ENCODE measurements at regions not wholly inside any gene's neighbourhood (a gene's known extent, or its start where the extent isn't known, plus 50 kb on each side); places are given as distances from the start of the nearest gene placed in this dataset.
"Not testable (repeated sequence)": the region's sequence is repeated elsewhere in the genome, so short reads cannot be mapped to it uniquely, and the experiment has no call there.

GRCh38 chr5:39668980-39669379, 244.2 kb upstream of the DAB2 start:
- H3K4me1 ChIP-seq (ENCODE audit: control insufficient read depth in 2 of 2, insufficient read depth in 2 of 2, low read length in 1 of 2), result no peaks in the 10 kb centered on the region
- WGBS, 2 donors, result 94 to 97% methylated on average over 3 of the region's 3 CpGs
- H3K4me3 ChIP-seq (ENCODE audit: low read depth in 1 of 2, low read length in 2 of 2), result no peak overlapping the region
- no peak overlapping the region for H3K27ac ChIP-seq (ENCODE audit: low read depth in 2 of 2, low read length in 1 of 2)
- H3K36me3 ChIP-seq (ENCODE audit: control insufficient read depth in 2 of 2, insufficient read depth in 2 of 2, low read length in 1 of 2), result no peaks in the 10 kb centered on the region
- H3K27me3 ChIP-seq (ENCODE audit: control insufficient read depth in 1 of 2, insufficient read depth in 2 of 2, low read length in 2 of 2), result no peaks in the 10 kb centered on the region
- H3K9me3 ChIP-seq (ENCODE audit: control insufficient read depth in 2 of 2, insufficient read depth in 1 of 2, low read depth in 1 of 2, low read length in 1 of 2), result peaks cover 0 to 4% of the 10 kb centered on the region in 2 donors

- H3K9me3 ChIP-seq (ENCODE audit: control insufficient read depth in 2 of 2, insufficient read depth in 1 of 2, low read depth in 1 of 2, low read length in 1 of 2), result peaks cover 0 to 4% of the 10 kb centered on the region in 2 donors
- H3K36me3 ChIP-seq (ENCODE audit: control insufficient read depth in 2 of 2, insufficient read depth in 2 of 2, low read length in 1 of 2), result no peaks in the 10 kb centered on the region
- no peak overlapping the region for H3K27ac ChIP-seq (ENCODE audit: low read depth in 2 of 2, low read length in 1 of 2)
- no peaks in the 10 kb centered on the region for H3K4me1 ChIP-seq (ENCODE audit: control insufficient read depth in 2 of 2, insufficient read depth in 2 of 2, low read length in 1 of 2)
- H3K4me3 ChIP-seq (ENCODE audit: low read depth in 1 of 2, low read length in 2 of 2), result no peak overlapping the region
- WGBS, 2 donors, result 96 to 97% methylated on average over 20 to 23 of the region's 23 CpGs
- no peaks in the 10 kb centered on the region for H3K27me3 ChIP-seq (ENCODE audit: control insufficient read depth in 1 of 2, insufficient read depth in 2 of 2, low read length in 2 of 2)
Measured at GRCh38 chr5:39665328-39665727, 240.5 kb upstream of the DAB2 start.

GRCh38 chr5:39662945-39663344, 238.2 kb upstream of the DAB2 start:
- 55 to 77% methylated on average over 3 of the region's 3 CpGs for WGBS, 2 donors
- H3K4me3 ChIP-seq (ENCODE audit: low read depth in 1 of 2, low read length in 2 of 2), result no peak overlapping the region
- H3K36me3 ChIP-seq (ENCODE audit: control insufficient read depth in 2 of 2, insufficient read depth in 2 of 2, low read length in 1 of 2), result no peaks in the 10 kb centered on the region

GRCh38 chr5:39661026-39661779, 236.4 kb upstream of the DAB2 start:
- H3K27me3 ChIP-seq (ENCODE audit: control insufficient read depth in 1 of 2, insufficient read depth in 2 of 2, low read length in 2 of 2), result no peaks in the 10 kb centered on the region
- no peak overlapping the region for H3K27ac ChIP-seq (ENCODE audit: low read depth in 2 of 2, low read length in 1 of 2)
- H3K4me3 ChIP-seq (ENCODE audit: low read depth in 1 of 2, low read length in 2 of 2), result no peak overlapping the region
- H3K9me3 ChIP-seq (ENCODE audit: control insufficient read depth in 2 of 2, insufficient read depth in 1 of 2, low read depth in 1 of 2, low read length in 1 of 2), result peaks cover 0 to 4% of the 10 kb centered on the region in 2 donors
- no peaks in the 10 kb centered on the region for H3K36me3 ChIP-seq (ENCODE audit: control insufficient read depth in 2 of 2, insufficient read depth in 2 of 2, low read length in 1 of 2)
- no peaks in the 10 kb centered on the region for H3K4me1 ChIP-seq (ENCODE audit: control insufficient read depth in 2 of 2, insufficient read depth in 2 of 2, low read length in 1 of 2)

More at GRCh38 chr5:39662945-39663344, 238.2 kb upstream of the DAB2 start:
- Histone ChIP-seq H3K27ac (ENCODE audit: low read depth in 2 of 2, low read length in 1 of 2) (no peak overlapping the region), H3K9me3 (ENCODE audit: control insufficient read depth in 2 of 2, insufficient read depth in 1 of 2, low read depth in 1 of 2, low read length in 1 of 2) (peaks cover 0 to 4% of the 10 kb centered on the region in 2 donors), H3K27me3 (ENCODE audit: control insufficient read depth in 1 of 2, insufficient read depth in 2 of 2, low read length in 2 of 2) (no peaks in the 10 kb centered on the region), H3K4me1 (ENCODE audit: control insufficient read depth in 2 of 2, insufficient read depth in 2 of 2, low read length in 1 of 2) (no peaks in the 10 kb centered on the region)

GRCh38 chr5:39660020-39660419, 235.2 kb upstream of the DAB2 start:
- Histone ChIP-seq H3K4me3 (ENCODE audit: low read depth in 1 of 2, low read length in 2 of 2) (no peak overlapping the region), H3K36me3 (ENCODE audit: control insufficient read depth in 2 of 2, insufficient read depth in 2 of 2, low read length in 1 of 2) (no peaks in the 10 kb centered on the region), H3K9me3 (ENCODE audit: control insufficient read depth in 2 of 2, insufficient read depth in 1 of 2, low read depth in 1 of 2, low read length in 1 of 2) (no peaks in the 10 kb centered on the region), H3K27me3 (ENCODE audit: control insufficient read depth in 1 of 2, insufficient read depth in 2 of 2, low read length in 2 of 2) (no peaks in the 10 kb centered on the region), H3K4me1 (ENCODE audit: control insufficient read depth in 2 of 2, insufficient read depth in 2 of 2, low read length in 1 of 2) (no peaks in the 10 kb centered on the region), H3K27ac (ENCODE audit: low read depth in 2 of 2, low read length in 1 of 2) (no peak overlapping the region)
- WGBS, 2 donors, result 70 to 80% methylated on average over 1 of the region's 1 CpG

- 87 to 91% methylated on average over 4 of the region's 4 CpGs for WGBS, 2 donors
- H3K4me3 ChIP-seq (ENCODE audit: low read depth in 1 of 2, low read length in 2 of 2), result no peak overlapping the region
Measured at GRCh38 chr5:39658866-39659265, 234.1 kb upstream of the DAB2 start.

GRCh38 chr5:39657943-39658342, 233.2 kb upstream of the DAB2 start:
- H3K27me3 ChIP-seq (ENCODE audit: control insufficient read depth in 1 of 2, insufficient read depth in 2 of 2, low read length in 2 of 2), result no peaks in the 10 kb centered on the region
- no peaks in the 10 kb centered on the region for H3K9me3 ChIP-seq (ENCODE audit: control insufficient read depth in 2 of 2, insufficient read depth in 1 of 2, low read depth in 1 of 2, low read length in 1 of 2)
- H3K4me1 ChIP-seq (ENCODE audit: control insufficient read depth in 2 of 2, insufficient read depth in 2 of 2, low read length in 1 of 2), result no peaks in the 10 kb centered on the region
- 66 to 80% methylated on average over 1 of the region's 1 CpG for WGBS, 2 donors
- H3K4me3 ChIP-seq (ENCODE audit: low read depth in 1 of 2, low read length in 2 of 2), result no peak overlapping the region
- no peak overlapping the region for H3K27ac ChIP-seq (ENCODE audit: low read depth in 2 of 2, low read length in 1 of 2)
- no peaks in the 10 kb centered on the region for H3K36me3 ChIP-seq (ENCODE audit: control insufficient read depth in 2 of 2, insufficient read depth in 2 of 2, low read length in 1 of 2)

More at GRCh38 chr5:39658866-39659265, 234.1 kb upstream of the DAB2 start:
- H3K9me3 ChIP-seq (ENCODE audit: control insufficient read depth in 2 of 2, insufficient read depth in 1 of 2, low read depth in 1 of 2, low read length in 1 of 2), result no peaks in the 10 kb centered on the region
- no peak overlapping the region for H3K27ac ChIP-seq (ENCODE audit: low read depth in 2 of 2, low read length in 1 of 2)
- H3K36me3 ChIP-seq (ENCODE audit: control insufficient read depth in 2 of 2, insufficient read depth in 2 of 2, low read length in 1 of 2), result no peaks in the 10 kb centered on the region
- H3K4me1 ChIP-seq (ENCODE audit: control insufficient read depth in 2 of 2, insufficient read depth in 2 of 2, low read length in 1 of 2), result no peaks in the 10 kb centered on the region
- H3K27me3 ChIP-seq (ENCODE audit: control insufficient read depth in 1 of 2, insufficient read depth in 2 of 2, low read length in 2 of 2), result no peaks in the 10 kb centered on the region

GRCh38 chr5:39656600-39656999, 231.8 kb upstream of the DAB2 start:
- Histone ChIP-seq H3K9me3 (ENCODE audit: control insufficient read depth in 2 of 2, insufficient read depth in 1 of 2, low read depth in 1 of 2, low read length in 1 of 2) (no peaks in the 10 kb centered on the region), H3K36me3 (ENCODE audit: control insufficient read depth in 2 of 2, insufficient read depth in 2 of 2, low read length in 1 of 2) (no peaks in the 10 kb centered on the region), H3K27ac (ENCODE audit: low read depth in 2 of 2, low read length in 1 of 2) (no peak overlapping the region), H3K4me3 (ENCODE audit: low read depth in 1 of 2, low read length in 2 of 2) (no peak overlapping the region), H3K4me1 (ENCODE audit: control insufficient read depth in 2 of 2, insufficient read depth in 2 of 2, low read length in 1 of 2) (no peaks in the 10 kb centered on the region), H3K27me3 (ENCODE audit: control insufficient read depth in 1 of 2, insufficient read depth in 2 of 2, low read length in 2 of 2) (no peaks in the 10 kb centered on the region)

GRCh38 chr5:39654715-39655114, 229.9 kb upstream of the DAB2 start:
- H3K9me3 ChIP-seq (ENCODE audit: control insufficient read depth in 2 of 2, insufficient read depth in 1 of 2, low read depth in 1 of 2, low read length in 1 of 2), result no peaks in the 10 kb centered on the region
- no peak overlapping the region for H3K27ac ChIP-seq (ENCODE audit: low read depth in 2 of 2, low read length in 1 of 2)
- no peak overlapping the region for H3K4me3 ChIP-seq (ENCODE audit: low read depth in 1 of 2, low read length in 2 of 2)
- no peaks in the 10 kb centered on the region for H3K36me3 ChIP-seq (ENCODE audit: control insufficient read depth in 2 of 2, insufficient read depth in 2 of 2, low read length in 1 of 2)
- 87% methylated on average over 4 of the region's 4 CpGs for WGBS, 2 donors
- no peaks in the 10 kb centered on the region for H3K4me1 ChIP-seq (ENCODE audit: control insufficient read depth in 2 of 2, insufficient read depth in 2 of 2, low read length in 1 of 2)
- H3K27me3 ChIP-seq (ENCODE audit: control insufficient read depth in 1 of 2, insufficient read depth in 2 of 2, low read length in 2 of 2), result no peaks in the 10 kb centered on the region

GRCh38 chr5:39652481-39652880, 227.7 kb upstream of the DAB2 start:
- H3K36me3 ChIP-seq (ENCODE audit: control insufficient read depth in 2 of 2, insufficient read depth in 2 of 2, low read length in 1 of 2); H3K27me3 ChIP-seq (ENCODE audit: control insufficient read depth in 1 of 2, insufficient read depth in 2 of 2, low read length in 2 of 2); H3K4me3 ChIP-seq (ENCODE audit: low read depth in 1 of 2, low read length in 2 of 2); H3K9me3 ChIP-seq (ENCODE audit: control insufficient read depth in 2 of 2, insufficient read depth in 1 of 2, low read depth in 1 of 2, low read length in 1 of 2); H3K27ac ChIP-seq (ENCODE audit: low read depth in 2 of 2, low read length in 1 of 2); H3K4me1 ChIP-seq (ENCODE audit: control insufficient read depth in 2 of 2, insufficient read depth in 2 of 2, low read length in 1 of 2): not testable (repeated sequence)
- WGBS, 2 donors, result 78 to 84% methylated on average over 6 of the region's 6 CpGs

Measured in esophagus (tissue), 2 donors.